Endothelial cell of umbilical vein (primary cell): ENCODE measurements at regions not wholly inside any gene's neighbourhood (a gene's known extent, or its start where the extent isn't known, plus 50 kb on each side); places are given as distances from the start of the nearest gene placed in this dataset.

Source experiments
- BruUV-seq: library from RNA; stranded (reverse); fragments of 400-500 nt; replicated peaks from 2 replicates; lab custom pipeline; 2021; lab: Mats Ljungman, UMichigan
- CTCF ChIA-PET: fragments of 300-600, 350-600 bp; sonication (Branson Sonifier 250); formaldehyde crosslinking; loops from one replicate; lab custom pipeline; 2021; ENCODE audit warnings: antibody characterized with exemption, inconsistent platforms; lab: Charles Lee
- POLR2A ChIA-PET: fragments of 300-600, 350-600 bp; sonication (Branson Sonifier 250); formaldehyde crosslinking; loops from one replicate; lab custom pipeline; 2021; ENCODE audit warnings: antibody characterized with exemption, inconsistent platforms; lab: Charles Lee
- DNase-seq: peaks from one replicate; pipeline ENCODE4 v3.0.0-alpha.2; 2011; ENCODE audit warnings: low read depth, low spot score
- FAIRE-seq: peaks from 2 replicates; lab custom pipeline; 2011; peaks lifted over from hg19 to GRCh38; lab: Jason Lieb, UNC
- H2AFZ ChIP-seq: 2 replicates; pipeline ENCODE4 v1.6.0; 2012; ENCODE audit warnings: low read depth, low read length, control low read depth, inconsistent platforms
- H3K27ac ChIP-seq: 2 replicates; pipeline ENCODE4 v1.5.1; 2011; ENCODE audit warnings: low read depth, mild to moderate bottlenecking, control low read depth, low read length, moderate library complexity; ENCODE audit not compliant: insufficient read depth
- H3K27me3 ChIP-seq, 2 experiments: 2 replicates each; pipeline versions ENCODE4 v1.6.0 to v1.6.1; 2011; ENCODE audit warnings: low read length in 2 of 2, mixed read lengths in 1 of 2; ENCODE audit not compliant: control insufficient read depth in 2 of 2, insufficient read depth in 2 of 2
- H3K36me3 ChIP-seq, 2 experiments: 2 replicates in 1 of 2; 3 replicates in 1 of 2; pipeline ENCODE4 v1.5.1; 2011; ENCODE audit warnings: low read length in 2 of 2, mild to moderate bottlenecking in 1 of 2, moderate library complexity in 1 of 2; ENCODE audit not compliant: control insufficient read depth in 2 of 2, insufficient read depth in 2 of 2; ENCODE audit errors: extremely low read depth in 1 of 2
- H3K4me1 ChIP-seq: 3 replicates; pipeline ENCODE4 v1.5.1; 2011; ENCODE audit warnings: mild to moderate bottlenecking, low read length; ENCODE audit not compliant: control insufficient read depth, insufficient read depth; ENCODE audit errors: extremely low read depth
- H3K4me2 ChIP-seq: 2 replicates; pipeline ENCODE4 v1.6.1; 2011; ENCODE audit warnings: low read length, control low read depth, mixed read lengths; ENCODE audit not compliant: insufficient read depth
- H3K4me3 ChIP-seq, 3 experiments: fragments of 200-600 bp in 1 of 3; sonication (generic), shearing (Covaris generic) in 1 of 3; replicated peaks in 1 of 3; 2 replicates each; pipeline ENCODE4 v1.5.1; 2011 to 2016; ENCODE audit warnings: control low read depth in 3 of 3, low read length in 3 of 3, mild to moderate bottlenecking in 2 of 3, inconsistent platforms in 1 of 3, low read depth in 1 of 3, moderate library complexity in 1 of 3; ENCODE audit not compliant: insufficient read depth in 1 of 3
- H3K79me2 ChIP-seq: 2 replicates; pipeline ENCODE4 v1.6.0; 2012; ENCODE audit warnings: low read length, inconsistent platforms; ENCODE audit not compliant: control insufficient read depth, insufficient read depth
- H3K9ac ChIP-seq: replicated peaks from 2 replicates; pipeline ENCODE3; 2011; ENCODE audit warnings: low read length, control low read depth; ENCODE audit not compliant: insufficient read depth; ENCODE audit errors: extremely low read depth
- H3K9me1 ChIP-seq: replicated peaks from 3 replicates; pipeline ENCODE4 v1.6.0; 2011; ENCODE audit warnings: mild to moderate bottlenecking, low read length; ENCODE audit not compliant: control insufficient read depth, insufficient read depth; ENCODE audit errors: extremely low read depth
- H3K9me3 ChIP-seq: replicated peaks from 2 replicates; pipeline ENCODE4 v1.5.1; 2012; ENCODE audit warnings: low read length, inconsistent platforms; ENCODE audit not compliant: control insufficient read depth, insufficient read depth
- H4K20me1 ChIP-seq: replicated peaks from 2 replicates; pipeline ENCODE3; 2011; ENCODE audit warnings: mild to moderate bottlenecking, low read length; ENCODE audit not compliant: control insufficient read depth, insufficient read depth; ENCODE audit errors: extremely low read depth
- EZH2 ChIP-seq: IDR thresholded peaks from 2 replicates; pipeline ENCODE4 v1.6.1; 2012; ENCODE audit warnings: borderline replicate concordance, low read depth, mild to moderate bottlenecking, moderate library complexity, low read length, inconsistent platforms; ENCODE audit not compliant: severe bottlenecking
- FOS ChIP-seq: IDR thresholded peaks from 2 replicates; pipeline ENCODE4 v1.6.1; 2011; ENCODE audit warnings: mild to moderate bottlenecking, low read length, moderate library complexity, borderline replicate concordance; ENCODE audit not compliant: insufficient read depth
- GATA2 ChIP-seq: IDR thresholded peaks from 2 replicates; pipeline ENCODE4 v1.7.0; 2011; ENCODE audit warnings: low read depth, mild to moderate bottlenecking, moderate library complexity, mixed read lengths, low read length; ENCODE audit not compliant: insufficient read length, insufficient read depth
- JUN ChIP-seq: IDR thresholded peaks from 2 replicates; pipeline ENCODE4 v1.6.1; 2011; ENCODE audit warnings: borderline replicate concordance, low read depth; ENCODE audit not compliant: insufficient read length, insufficient read depth
- MYC ChIP-seq: IDR thresholded peaks from one replicate; pipeline ENCODE4 v1.6.1; 2011; ENCODE audit warnings: mild to moderate bottlenecking, low read depth, low read length
- POLR2A ChIP-seq: IDR thresholded peaks from 2 replicates; pipeline ENCODE4 v1.6.1; 2012; ENCODE audit warnings: low read depth, mild to moderate bottlenecking, control low read depth, low read length
- POLR2AphosphoS5 ChIP-seq: IDR thresholded peaks from 2 replicates; pipeline ENCODE4 v1.6.1; 2012; ENCODE audit warnings: low read depth, mild to moderate bottlenecking, control low read depth, low read length, moderate library complexity; ENCODE audit not compliant: insufficient read depth
- dilution Hi-C: fragments of 300-500 bp; cut with MboI; formaldehyde crosslinking; loops from one replicate; pipeline ENCODE4 v1.15.0; 2019; ENCODE audit warnings: low sequenced_read_pairs; ENCODE audit not compliant: extremely low pct_ligation_motif_present
- intact Hi-C: fragments of 100-400 bp; cut with micrococcal nuclease; formaldehyde crosslinking; loops from one replicate; pipeline ENCODE4 v1.10.0; 2022
- TF ChIP-seq, protein P1 (sequence below), 2 donors: IDR thresholded peaks; 1 replicate in 1 of 2; 2 replicates in 1 of 2; pipeline ENCODE4 v1.5.1; 2011; ENCODE audit warnings: low read length in 2 of 2, mild to moderate bottlenecking in 2 of 2, moderate library complexity in 2 of 2, control low read depth in 1 of 2, inconsistent platforms in 1 of 2, low read depth in 1 of 2; ENCODE audit not compliant: insufficient read depth in 1 of 2; ENCODE audit errors: extremely low read depth in 1 of 2
- TF ChIP-seq, protein P2 (sequence below): IDR thresholded peaks from 2 replicates; pipeline ENCODE4 v1.6.1; 2011; ENCODE audit not compliant: insufficient read depth, insufficient read length

DNA sequence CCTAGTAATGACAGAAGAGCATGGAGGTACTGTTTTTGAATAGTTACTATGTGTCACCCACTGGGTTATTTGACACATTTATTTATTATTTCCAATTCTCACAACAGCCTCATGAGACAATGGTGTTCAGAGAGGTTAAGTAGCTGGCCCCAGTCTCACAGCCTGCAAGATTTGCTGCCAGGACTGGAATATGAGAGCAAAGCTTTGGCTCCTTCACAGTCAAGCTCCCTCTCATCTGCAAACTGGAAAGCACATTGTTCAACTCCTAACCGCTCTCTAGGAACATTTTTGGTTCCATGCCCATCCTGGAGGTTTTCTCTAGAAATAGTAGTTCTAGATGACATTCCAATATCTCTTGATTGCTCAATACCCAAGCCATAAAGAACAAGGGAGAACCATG, 75.5 kb upstream of the CXCL12 start:
- no peak for FAIRE-seq
- BruUV-seq: no TSS peak
- Histone ChIP-seq H2AFZ (no peak overlapping the region), H3K9ac (no peak overlapping the region), H3K9me3 (no peaks in the 10 kb centered on the region), H3K27me3 (no peaks in the 10 kb centered on the region), H4K20me1 (no peaks in the 10 kb centered on the region), H3K27ac (no peak overlapping the region), H3K36me3 (no peaks in the 10 kb centered on the region), H3K79me2 (no peaks in the 10 kb centered on the region), H3K4me2 (no peak overlapping the region), H3K4me1 (no peaks in the 10 kb centered on the region), H3K9me1 (no peaks in the 10 kb centered on the region), H3K4me3 (no peak overlapping the region)
- dilution Hi-C loops (no loop called here), intact Hi-C loops (no loop called here)
- ChIA-PET POLR2A (no interaction called here), CTCF (no interaction called here)
- no peak for DNase-seq
- no peak for TF ChIP-seq MYC
- no peak for TF ChIP-seq EZH2
- TF ChIP-seq, protein P1, sequence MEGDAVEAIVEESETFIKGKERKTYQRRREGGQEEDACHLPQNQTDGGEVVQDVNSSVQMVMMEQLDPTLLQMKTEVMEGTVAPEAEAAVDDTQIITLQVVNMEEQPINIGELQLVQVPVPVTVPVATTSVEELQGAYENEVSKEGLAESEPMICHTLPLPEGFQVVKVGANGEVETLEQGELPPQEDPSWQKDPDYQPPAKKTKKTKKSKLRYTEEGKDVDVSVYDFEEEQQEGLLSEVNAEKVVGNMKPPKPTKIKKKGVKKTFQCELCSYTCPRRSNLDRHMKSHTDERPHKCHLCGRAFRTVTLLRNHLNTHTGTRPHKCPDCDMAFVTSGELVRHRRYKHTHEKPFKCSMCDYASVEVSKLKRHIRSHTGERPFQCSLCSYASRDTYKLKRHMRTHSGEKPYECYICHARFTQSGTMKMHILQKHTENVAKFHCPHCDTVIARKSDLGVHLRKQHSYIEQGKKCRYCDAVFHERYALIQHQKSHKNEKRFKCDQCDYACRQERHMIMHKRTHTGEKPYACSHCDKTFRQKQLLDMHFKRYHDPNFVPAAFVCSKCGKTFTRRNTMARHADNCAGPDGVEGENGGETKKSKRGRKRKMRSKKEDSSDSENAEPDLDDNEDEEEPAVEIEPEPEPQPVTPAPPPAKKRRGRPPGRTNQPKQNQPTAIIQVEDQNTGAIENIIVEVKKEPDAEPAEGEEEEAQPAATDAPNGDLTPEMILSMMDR (IDR thresholded peaks at IDR 0.05; ENCODE audit: extremely low read depth in 1 of 2, insufficient read depth in 1 of 2, low read depth in 1 of 2, low read length in 2 of 2): no peak
- TF ChIP-seq FOS: no peak
- TF ChIP-seq JUN: no peak
- TF ChIP-seq, protein P2, sequence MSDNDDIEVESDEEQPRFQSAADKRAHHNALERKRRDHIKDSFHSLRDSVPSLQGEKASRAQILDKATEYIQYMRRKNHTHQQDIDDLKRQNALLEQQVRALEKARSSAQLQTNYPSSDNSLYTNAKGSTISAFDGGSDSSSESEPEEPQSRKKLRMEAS: no peak
- TF ChIP-seq POLR2A: no peak
- no peak for TF ChIP-seq GATA2
- TF ChIP-seq POLR2AphosphoS5: no peak
